ENCODE measurements at regions not wholly inside any gene's neighbourhood (a gene's known extent, or its start where the extent isn't known, plus 50 kb on each side); places are given as distances from the start of the nearest gene placed in this dataset.

GRCh38 chrX:124467202-124467601 is 120.8 kb downstream of the SH2D1A start:
- TF ChIP-seq, protein P1, sequence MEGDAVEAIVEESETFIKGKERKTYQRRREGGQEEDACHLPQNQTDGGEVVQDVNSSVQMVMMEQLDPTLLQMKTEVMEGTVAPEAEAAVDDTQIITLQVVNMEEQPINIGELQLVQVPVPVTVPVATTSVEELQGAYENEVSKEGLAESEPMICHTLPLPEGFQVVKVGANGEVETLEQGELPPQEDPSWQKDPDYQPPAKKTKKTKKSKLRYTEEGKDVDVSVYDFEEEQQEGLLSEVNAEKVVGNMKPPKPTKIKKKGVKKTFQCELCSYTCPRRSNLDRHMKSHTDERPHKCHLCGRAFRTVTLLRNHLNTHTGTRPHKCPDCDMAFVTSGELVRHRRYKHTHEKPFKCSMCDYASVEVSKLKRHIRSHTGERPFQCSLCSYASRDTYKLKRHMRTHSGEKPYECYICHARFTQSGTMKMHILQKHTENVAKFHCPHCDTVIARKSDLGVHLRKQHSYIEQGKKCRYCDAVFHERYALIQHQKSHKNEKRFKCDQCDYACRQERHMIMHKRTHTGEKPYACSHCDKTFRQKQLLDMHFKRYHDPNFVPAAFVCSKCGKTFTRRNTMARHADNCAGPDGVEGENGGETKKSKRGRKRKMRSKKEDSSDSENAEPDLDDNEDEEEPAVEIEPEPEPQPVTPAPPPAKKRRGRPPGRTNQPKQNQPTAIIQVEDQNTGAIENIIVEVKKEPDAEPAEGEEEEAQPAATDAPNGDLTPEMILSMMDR (IDR thresholded peaks at IDR 0.05; ENCODE audit: insufficient read depth, low read length): no peak
- TF ChIP-seq POLR2AphosphoS5 (IDR thresholded peaks at IDR 0.05; ENCODE audit: low read depth): no peak
- no peak for TF ChIP-seq SPI1 (IDR thresholded peaks at IDR 0.05; ENCODE audit: borderline replicate concordance, low read depth)
- TF ChIP-seq, protein P2, sequence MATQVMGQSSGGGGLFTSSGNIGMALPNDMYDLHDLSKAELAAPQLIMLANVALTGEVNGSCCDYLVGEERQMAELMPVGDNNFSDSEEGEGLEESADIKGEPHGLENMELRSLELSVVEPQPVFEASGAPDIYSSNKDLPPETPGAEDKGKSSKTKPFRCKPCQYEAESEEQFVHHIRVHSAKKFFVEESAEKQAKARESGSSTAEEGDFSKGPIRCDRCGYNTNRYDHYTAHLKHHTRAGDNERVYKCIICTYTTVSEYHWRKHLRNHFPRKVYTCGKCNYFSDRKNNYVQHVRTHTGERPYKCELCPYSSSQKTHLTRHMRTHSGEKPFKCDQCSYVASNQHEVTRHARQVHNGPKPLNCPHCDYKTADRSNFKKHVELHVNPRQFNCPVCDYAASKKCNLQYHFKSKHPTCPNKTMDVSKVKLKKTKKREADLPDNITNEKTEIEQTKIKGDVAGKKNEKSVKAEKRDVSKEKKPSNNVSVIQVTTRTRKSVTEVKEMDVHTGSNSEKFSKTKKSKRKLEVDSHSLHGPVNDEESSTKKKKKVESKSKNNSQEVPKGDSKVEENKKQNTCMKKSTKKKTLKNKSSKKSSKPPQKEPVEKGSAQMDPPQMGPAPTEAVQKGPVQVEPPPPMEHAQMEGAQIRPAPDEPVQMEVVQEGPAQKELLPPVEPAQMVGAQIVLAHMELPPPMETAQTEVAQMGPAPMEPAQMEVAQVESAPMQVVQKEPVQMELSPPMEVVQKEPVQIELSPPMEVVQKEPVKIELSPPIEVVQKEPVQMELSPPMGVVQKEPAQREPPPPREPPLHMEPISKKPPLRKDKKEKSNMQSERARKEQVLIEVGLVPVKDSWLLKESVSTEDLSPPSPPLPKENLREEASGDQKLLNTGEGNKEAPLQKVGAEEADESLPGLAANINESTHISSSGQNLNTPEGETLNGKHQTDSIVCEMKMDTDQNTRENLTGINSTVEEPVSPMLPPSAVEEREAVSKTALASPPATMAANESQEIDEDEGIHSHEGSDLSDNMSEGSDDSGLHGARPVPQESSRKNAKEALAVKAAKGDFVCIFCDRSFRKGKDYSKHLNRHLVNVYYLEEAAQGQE (IDR thresholded peaks at IDR 0.05; ENCODE audit: insufficient replicate concordance, low read depth): no peak

Data from HL-60 (cell line).